Astrocyte of the cerebellum (primary cell): ENCODE measurements at regions not wholly inside any gene's neighbourhood (a gene's known extent, or its start where the extent isn't known, plus 50 kb on each side); places are given as distances from the start of the nearest gene placed in this dataset.

Experiments
- DNase-seq: peaks from one replicate; pipeline ENCODE4 v3.0.0-alpha.2; 2011; ENCODE audit warnings: low read depth
- H3K4me3 ChIP-seq: 2 replicates; pipeline ENCODE4 v1.5.1; 2011; ENCODE audit warnings: mild to moderate bottlenecking, low read depth, low read length, moderate library complexity
- in situ Hi-C: cut with HindIII; loops from 2 replicates; pipeline ENCODE4 v1.10.0; 2017; ENCODE audit warnings: low sequenced_read_pairs
- TF ChIP-seq, protein P1 (sequence below): IDR thresholded peaks from 2 replicates; pipeline ENCODE4 v1.5.1; 2012; ENCODE audit warnings: low read length, low read depth, moderate library complexity, mild to moderate bottlenecking; ENCODE audit errors: missing control alignments

DNA sequence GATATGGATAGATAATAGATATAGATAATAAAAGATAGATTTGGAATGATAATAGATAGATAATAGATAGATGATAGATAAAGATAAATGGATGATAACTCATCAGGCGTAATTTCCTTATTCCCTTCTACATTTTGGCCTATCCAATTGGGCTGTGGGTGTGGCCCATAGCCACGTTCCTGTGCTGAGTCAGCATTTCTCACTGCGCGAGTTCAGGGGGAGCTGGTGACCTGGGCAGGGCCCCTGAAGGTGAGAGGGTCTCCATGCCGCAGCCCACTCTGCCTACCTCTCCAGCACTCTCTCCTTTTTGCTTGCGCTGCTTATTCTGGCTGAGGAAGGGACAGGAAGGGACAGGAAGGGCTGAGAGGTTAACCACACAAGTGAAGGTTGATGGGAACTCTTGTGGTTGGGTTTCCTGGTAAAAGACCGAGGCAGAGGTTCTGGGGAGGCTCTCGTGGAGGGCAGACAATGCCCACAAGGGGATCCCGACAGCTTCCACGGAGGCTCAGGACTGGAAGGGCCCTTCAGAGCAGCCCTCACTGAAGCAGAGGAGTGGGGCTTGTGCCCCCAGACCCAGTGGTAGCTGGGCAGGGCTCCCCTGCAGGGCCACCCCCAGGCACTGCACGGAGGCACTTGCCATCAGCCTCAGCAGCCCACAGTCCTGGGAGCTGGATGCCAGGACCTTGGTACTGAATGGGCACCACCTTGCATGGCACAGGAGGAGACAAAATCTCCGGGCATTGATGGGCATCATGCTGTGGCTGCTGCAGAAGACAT is 247.3 kb upstream of the PITRM1 start:
- TF ChIP-seq, protein P1, sequence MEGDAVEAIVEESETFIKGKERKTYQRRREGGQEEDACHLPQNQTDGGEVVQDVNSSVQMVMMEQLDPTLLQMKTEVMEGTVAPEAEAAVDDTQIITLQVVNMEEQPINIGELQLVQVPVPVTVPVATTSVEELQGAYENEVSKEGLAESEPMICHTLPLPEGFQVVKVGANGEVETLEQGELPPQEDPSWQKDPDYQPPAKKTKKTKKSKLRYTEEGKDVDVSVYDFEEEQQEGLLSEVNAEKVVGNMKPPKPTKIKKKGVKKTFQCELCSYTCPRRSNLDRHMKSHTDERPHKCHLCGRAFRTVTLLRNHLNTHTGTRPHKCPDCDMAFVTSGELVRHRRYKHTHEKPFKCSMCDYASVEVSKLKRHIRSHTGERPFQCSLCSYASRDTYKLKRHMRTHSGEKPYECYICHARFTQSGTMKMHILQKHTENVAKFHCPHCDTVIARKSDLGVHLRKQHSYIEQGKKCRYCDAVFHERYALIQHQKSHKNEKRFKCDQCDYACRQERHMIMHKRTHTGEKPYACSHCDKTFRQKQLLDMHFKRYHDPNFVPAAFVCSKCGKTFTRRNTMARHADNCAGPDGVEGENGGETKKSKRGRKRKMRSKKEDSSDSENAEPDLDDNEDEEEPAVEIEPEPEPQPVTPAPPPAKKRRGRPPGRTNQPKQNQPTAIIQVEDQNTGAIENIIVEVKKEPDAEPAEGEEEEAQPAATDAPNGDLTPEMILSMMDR: no peak
- in situ Hi-C loops: no loop called here
- no peak overlapping the region for H3K4me3 ChIP-seq
- no peak for DNase-seq

- in situ Hi-C loops: no loop called here
- H3K4me3 ChIP-seq: no peak overlapping the region
- DNase-seq: no peak
- TF ChIP-seq, protein P1: no peak
Observed at GRCh38 chr10:3418926-3419325, 246.3 kb upstream of the PITRM1 start.

- H3K4me3 ChIP-seq: no peak overlapping the region
- in situ Hi-C loops: no loop called here
- TF ChIP-seq, protein P1: no peak
- DNase-seq: no peak
Observed at GRCh38 chr10:3418041-3418754, 245.6 kb upstream of the PITRM1 start.

GRCh38 chr10:3417096-3417495 is 244.5 kb upstream of the PITRM1 start:
- TF ChIP-seq, protein P1: no peak
- no peak for DNase-seq
- H3K4me3 ChIP-seq: no peak overlapping the region
- in situ Hi-C loops: no loop called here

DNA sequence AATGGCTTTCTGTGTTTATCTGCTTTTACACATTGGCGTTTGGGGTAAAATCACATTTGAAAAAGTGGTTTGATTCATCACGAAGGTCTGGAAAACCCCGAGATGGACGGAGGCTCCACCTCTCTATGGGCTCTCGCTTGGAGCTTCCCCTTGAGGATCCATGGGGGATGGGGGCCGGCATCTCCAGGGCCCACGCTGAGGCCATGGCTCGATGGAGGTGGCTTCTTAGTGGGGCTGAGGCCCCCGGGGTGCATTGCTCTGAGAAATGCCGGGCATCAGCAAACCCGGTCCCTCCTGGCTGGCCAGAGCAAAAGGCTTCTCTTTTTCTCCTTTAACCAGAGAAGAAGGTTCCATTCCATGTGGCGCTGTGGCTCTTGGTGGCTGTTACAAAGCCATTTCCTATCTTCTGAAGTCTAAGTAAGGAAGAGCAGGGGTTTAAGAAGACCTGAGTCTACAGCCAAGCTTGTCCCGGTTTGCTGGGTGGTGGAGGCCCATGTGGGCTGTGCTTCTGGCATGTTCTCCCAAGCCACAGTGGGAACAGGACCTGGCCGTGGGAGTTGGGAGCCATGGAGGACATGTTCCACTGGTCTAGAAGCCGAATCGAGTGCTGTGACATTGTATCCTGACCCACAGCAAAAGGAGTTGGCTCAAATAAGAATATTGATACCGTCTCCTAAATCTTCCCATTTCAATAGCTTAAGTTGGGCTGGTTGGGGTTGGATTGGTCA is 243.5 kb upstream of the PITRM1 start:
- in situ Hi-C loops: no loop called here
- no peak for DNase-seq
- H3K4me3 ChIP-seq: no peak overlapping the region
- TF ChIP-seq, protein P1: no peak

DNA sequence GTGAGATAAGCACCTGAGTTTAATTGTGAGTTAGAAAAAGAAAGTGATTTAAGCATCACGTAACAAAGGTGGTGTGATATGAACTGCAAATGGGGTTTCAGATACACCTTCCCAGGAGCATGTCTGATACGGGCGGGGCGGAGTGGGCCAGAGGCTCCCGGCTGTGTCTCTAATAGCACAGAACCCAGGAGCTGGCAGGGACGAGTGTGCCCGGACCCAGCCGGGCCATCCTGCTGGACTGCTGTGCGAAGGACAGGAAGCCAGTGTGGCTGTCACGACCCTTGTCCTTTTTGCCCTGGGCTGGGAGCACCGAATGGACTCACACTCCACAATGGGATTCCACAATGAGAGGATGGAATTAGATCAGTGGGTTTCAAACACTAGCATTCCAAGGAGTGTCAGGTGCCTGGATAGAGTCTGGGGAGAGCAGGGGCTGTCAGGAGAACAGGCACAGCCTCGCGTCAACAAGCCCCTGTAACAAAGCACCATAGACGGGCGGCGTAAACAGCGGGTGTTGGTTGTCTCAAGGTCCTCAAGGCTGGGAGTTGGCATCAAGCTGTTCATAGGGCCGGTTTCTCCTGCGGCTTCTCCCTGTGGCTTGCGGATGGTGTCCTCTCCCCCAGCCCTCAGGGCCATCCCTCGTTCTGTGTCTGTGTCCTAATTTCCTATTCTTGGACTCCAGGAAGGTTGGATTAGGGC is 242.6 kb upstream of the PITRM1 start:
- H3K4me3 ChIP-seq: no peak overlapping the region
- DNase-seq: no peak
- TF ChIP-seq, protein P1: no peak
- in situ Hi-C loops: no loop called here
